Kidney (tissue), 13 donors: ENCODE measurements at regions not wholly inside any gene's neighbourhood (a gene's known extent, or its start where the extent isn't known, plus 50 kb on each side); places are given as distances from the start of the nearest gene placed in this dataset.

Experiments used
- DNase-seq, 5 donors: peaks; one replicate each; pipeline ENCODE4 v3.0.0-alpha.2; 2013 to 2020
- FAIRE-seq: peaks from 2 replicates; lab custom pipeline; 2012; peaks lifted over from hg19 to GRCh38; lab: Jason Lieb, UNC
- H3K27ac ChIP-seq, 2 donors: one replicate each; pipeline ENCODE4 v1.7.0; 2013; ENCODE audit warnings: low read depth in 2 of 2, low read length in 2 of 2, inconsistent platforms in 1 of 2
- H3K27me3 ChIP-seq: one replicate; pipeline ENCODE4 v1.7.1; 2013; ENCODE audit warnings: low read length, inconsistent platforms; ENCODE audit not compliant: control insufficient read depth, insufficient read depth
- H3K36me3 ChIP-seq, 3 donors: one replicate each; pipeline versions ENCODE4 v1.7.0 to v1.7.1; 2013; ENCODE audit warnings: low read length in 3 of 3, control low read depth in 1 of 3, inconsistent platforms in 1 of 3; ENCODE audit not compliant: insufficient read depth in 3 of 3, control insufficient read depth in 2 of 3
- H3K4me1 ChIP-seq, 3 donors: one replicate each; pipeline versions ENCODE4 v1.7.0 to v1.7.1; 2013; ENCODE audit warnings: low read length in 3 of 3, inconsistent platforms in 1 of 3, low read depth in 1 of 3; ENCODE audit not compliant: control insufficient read depth in 2 of 3, insufficient read depth in 2 of 3
- H3K4me3 ChIP-seq, 3 donors: one replicate each; pipeline versions ENCODE4 v1.7.0 to v1.8.1; 2013; ENCODE audit warnings: low read length in 3 of 3, control low read depth in 1 of 3, inconsistent platforms in 1 of 3
- H3K9ac ChIP-seq, 3 donors: one replicate each; pipeline versions ENCODE4 v1.7.0 to v1.7.1; 2013; ENCODE audit warnings: low read length in 3 of 3, control low read depth in 1 of 3, inconsistent platforms in 1 of 3
- H3K9me3 ChIP-seq, 3 donors: one replicate each; pipeline versions ENCODE4 v1.7.0 to v1.7.1; 2013; ENCODE audit warnings: low read length in 3 of 3, control low read depth in 1 of 3, inconsistent platforms in 1 of 3; ENCODE audit not compliant: control insufficient read depth in 2 of 3, insufficient read depth in 1 of 3
- intact Hi-C: fragments of 100-400 bp; cut with DNase I; formaldehyde crosslinking; loops from one replicate; pipeline ENCODE4 v1.11.1; 2022
- TF ChIP-seq, protein P1 (sequence below): IDR thresholded peaks from 3 replicates; pipeline ENCODE4 v1.5.1; 2012; ENCODE audit warnings: mild to moderate bottlenecking, moderate library complexity, borderline replicate concordance; ENCODE audit not compliant: insufficient read depth; ENCODE audit errors: extremely low read depth
- donor health status: control.
- donor health status: control.
- donor health status: control.
- donor health status: control.
- donor health status: control.
- donor health status: DM: yes; HTN: yes; CAD: no.
- donor health status: Normal renal cell carcinoma (clear cell type).

DNA sequence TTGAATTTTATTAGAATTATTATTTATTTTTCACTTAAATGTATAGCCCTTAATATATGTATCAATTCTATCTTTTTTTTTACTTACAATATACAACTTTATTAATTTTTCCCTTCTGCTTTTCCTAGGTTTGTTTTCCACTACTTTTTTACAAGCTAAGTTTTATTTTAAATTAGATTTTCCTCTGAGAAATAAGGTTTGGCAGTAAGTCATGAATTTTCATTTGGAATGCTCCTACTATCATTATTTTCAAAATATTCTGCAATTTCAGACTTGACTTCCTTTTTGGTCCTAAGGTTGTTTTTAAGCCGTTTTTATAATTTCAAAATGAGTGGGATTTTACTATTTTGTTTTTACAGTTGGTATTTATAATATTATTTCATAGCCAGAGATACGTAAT, 222.8 kb upstream of the PIEZO2 start:
- H3K36me3 ChIP-seq = no peaks in the 10 kb centered on the region
- no peaks in the 10 kb centered on the region for H3K4me1 ChIP-seq
- no peak overlapping the region for H3K9ac ChIP-seq
- H3K4me3 ChIP-seq = no peak overlapping the region
- H3K27ac ChIP-seq = no peak overlapping the region
- DNase-seq (no peak), FAIRE-seq (peak; percentile 49)
- H3K27me3 ChIP-seq = no peaks in the 10 kb centered on the region
- H3K9me3 ChIP-seq = no peaks in the 10 kb centered on the region
- intact Hi-C loops = no loop called here
- TF ChIP-seq, protein P1, sequence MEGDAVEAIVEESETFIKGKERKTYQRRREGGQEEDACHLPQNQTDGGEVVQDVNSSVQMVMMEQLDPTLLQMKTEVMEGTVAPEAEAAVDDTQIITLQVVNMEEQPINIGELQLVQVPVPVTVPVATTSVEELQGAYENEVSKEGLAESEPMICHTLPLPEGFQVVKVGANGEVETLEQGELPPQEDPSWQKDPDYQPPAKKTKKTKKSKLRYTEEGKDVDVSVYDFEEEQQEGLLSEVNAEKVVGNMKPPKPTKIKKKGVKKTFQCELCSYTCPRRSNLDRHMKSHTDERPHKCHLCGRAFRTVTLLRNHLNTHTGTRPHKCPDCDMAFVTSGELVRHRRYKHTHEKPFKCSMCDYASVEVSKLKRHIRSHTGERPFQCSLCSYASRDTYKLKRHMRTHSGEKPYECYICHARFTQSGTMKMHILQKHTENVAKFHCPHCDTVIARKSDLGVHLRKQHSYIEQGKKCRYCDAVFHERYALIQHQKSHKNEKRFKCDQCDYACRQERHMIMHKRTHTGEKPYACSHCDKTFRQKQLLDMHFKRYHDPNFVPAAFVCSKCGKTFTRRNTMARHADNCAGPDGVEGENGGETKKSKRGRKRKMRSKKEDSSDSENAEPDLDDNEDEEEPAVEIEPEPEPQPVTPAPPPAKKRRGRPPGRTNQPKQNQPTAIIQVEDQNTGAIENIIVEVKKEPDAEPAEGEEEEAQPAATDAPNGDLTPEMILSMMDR = no peak

DNA sequence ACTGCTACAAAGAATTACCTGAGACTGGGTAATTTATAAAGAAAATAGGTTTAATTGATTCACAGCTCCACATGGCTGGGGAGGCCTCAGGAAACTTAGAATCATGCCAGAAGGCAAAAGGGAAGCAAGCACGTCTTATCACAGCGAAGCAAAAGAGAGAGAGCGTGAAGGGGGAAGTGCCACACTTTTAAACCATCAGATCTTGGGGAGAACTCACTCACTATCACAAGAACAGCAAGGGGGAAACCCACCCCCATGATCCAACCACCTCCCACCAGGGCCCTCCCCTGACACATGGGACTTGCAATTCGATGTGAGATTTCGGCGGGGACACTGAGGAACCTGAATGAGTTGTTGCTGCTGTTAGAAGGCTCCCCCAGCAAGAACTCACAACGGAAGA, 220.2 kb upstream of the PIEZO2 start:
- TF ChIP-seq, protein P1 = no peak
- intact Hi-C loops = no loop called here

DNA sequence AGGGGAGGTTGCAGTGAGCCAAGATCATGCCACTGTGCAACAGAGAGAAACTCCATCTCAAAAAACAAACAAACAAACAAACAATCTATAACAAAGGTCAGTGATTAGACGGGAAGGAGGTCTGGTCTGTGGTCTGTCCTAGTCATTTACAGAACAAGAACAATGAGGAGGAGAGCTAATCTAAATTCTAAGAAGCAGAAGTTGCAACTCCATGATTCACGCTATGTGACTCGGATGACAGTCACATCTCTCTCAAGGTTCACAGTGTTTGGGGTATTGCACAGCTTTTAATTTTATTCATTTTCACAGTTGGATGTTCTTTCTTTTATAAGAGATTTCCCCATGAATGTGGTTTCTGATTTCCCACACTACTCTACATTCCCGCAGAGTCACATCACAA, 218.7 kb upstream of the PIEZO2 start:
- FAIRE-seq = no peak
- TF ChIP-seq, protein P1 = no peak
- Histone ChIP-seq H3K27ac (no peak overlapping the region), H3K36me3 (no peaks in the 10 kb centered on the region), H3K9ac (no peak overlapping the region), H3K9me3 (no peaks in the 10 kb centered on the region), H3K27me3 (no peaks in the 10 kb centered on the region), H3K4me1 (no peaks in the 10 kb centered on the region), H3K4me3 (no peak overlapping the region)
- DNase-seq = no peak
- intact Hi-C loops = no loop called here

More for the DNA sequence above, 220.2 kb upstream of the PIEZO2 start:
- no peaks in the 10 kb centered on the region for H3K9me3 ChIP-seq
- H3K27ac ChIP-seq = no peak overlapping the region
- FAIRE-seq (no peak), DNase-seq (no peak)
- H3K4me1 ChIP-seq = no peaks in the 10 kb centered on the region
- no peak overlapping the region for H3K9ac ChIP-seq
- H3K27me3 ChIP-seq = no peaks in the 10 kb centered on the region
- H3K36me3 ChIP-seq = no peaks in the 10 kb centered on the region
- H3K4me3 ChIP-seq = no peak overlapping the region

GRCh38 chr18:11367351-11367750, 218.0 kb upstream of the PIEZO2 start:
- intact Hi-C loops = no loop called here
- TF ChIP-seq, protein P1 = no peak
- DNase-seq (no peak), FAIRE-seq (no peak)
- H3K4me3 ChIP-seq = no peak overlapping the region
- no peaks in the 10 kb centered on the region for H3K9me3 ChIP-seq
- H3K4me1 ChIP-seq = no peaks in the 10 kb centered on the region
- H3K27me3 ChIP-seq = no peaks in the 10 kb centered on the region
- H3K9ac ChIP-seq = no peak overlapping the region
- no peak overlapping the region for H3K27ac ChIP-seq
- no peaks in the 10 kb centered on the region for H3K36me3 ChIP-seq
